ENCODE measurements at regions not wholly inside any gene's neighbourhood (a gene's known extent, or its start where the extent isn't known, plus 50 kb on each side); places are given as distances from the start of the nearest gene placed in this dataset.

DNA sequence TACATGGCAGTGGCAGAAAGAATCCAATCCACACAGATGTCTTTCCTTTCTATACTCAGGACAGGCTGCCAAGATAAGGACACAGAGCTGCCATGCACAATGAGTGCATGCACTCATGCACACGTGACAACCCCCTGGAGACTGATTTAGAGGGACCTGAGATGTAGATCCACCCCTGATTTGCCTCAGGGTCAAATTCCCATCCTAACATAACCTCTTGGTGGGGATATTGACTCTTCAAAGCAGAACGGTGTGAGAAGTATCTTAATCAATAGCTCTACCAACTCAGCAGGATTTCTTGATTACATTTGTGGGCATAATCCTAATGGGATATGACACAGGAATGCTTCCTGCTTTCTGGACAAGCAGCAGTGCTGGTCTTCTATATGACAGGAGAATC lies 125.2 kb upstream of the DSCAM start:
- H3K4me3 ChIP-seq = no peak overlapping the region
- DNase-seq (ENCODE audit: low spot score) = no peak
- TF ChIP-seq, protein P1, sequence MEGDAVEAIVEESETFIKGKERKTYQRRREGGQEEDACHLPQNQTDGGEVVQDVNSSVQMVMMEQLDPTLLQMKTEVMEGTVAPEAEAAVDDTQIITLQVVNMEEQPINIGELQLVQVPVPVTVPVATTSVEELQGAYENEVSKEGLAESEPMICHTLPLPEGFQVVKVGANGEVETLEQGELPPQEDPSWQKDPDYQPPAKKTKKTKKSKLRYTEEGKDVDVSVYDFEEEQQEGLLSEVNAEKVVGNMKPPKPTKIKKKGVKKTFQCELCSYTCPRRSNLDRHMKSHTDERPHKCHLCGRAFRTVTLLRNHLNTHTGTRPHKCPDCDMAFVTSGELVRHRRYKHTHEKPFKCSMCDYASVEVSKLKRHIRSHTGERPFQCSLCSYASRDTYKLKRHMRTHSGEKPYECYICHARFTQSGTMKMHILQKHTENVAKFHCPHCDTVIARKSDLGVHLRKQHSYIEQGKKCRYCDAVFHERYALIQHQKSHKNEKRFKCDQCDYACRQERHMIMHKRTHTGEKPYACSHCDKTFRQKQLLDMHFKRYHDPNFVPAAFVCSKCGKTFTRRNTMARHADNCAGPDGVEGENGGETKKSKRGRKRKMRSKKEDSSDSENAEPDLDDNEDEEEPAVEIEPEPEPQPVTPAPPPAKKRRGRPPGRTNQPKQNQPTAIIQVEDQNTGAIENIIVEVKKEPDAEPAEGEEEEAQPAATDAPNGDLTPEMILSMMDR (IDR thresholded peaks at IDR 0.05) = no peak
- no peak overlapping the region for H3K27ac ChIP-seq

DNA sequence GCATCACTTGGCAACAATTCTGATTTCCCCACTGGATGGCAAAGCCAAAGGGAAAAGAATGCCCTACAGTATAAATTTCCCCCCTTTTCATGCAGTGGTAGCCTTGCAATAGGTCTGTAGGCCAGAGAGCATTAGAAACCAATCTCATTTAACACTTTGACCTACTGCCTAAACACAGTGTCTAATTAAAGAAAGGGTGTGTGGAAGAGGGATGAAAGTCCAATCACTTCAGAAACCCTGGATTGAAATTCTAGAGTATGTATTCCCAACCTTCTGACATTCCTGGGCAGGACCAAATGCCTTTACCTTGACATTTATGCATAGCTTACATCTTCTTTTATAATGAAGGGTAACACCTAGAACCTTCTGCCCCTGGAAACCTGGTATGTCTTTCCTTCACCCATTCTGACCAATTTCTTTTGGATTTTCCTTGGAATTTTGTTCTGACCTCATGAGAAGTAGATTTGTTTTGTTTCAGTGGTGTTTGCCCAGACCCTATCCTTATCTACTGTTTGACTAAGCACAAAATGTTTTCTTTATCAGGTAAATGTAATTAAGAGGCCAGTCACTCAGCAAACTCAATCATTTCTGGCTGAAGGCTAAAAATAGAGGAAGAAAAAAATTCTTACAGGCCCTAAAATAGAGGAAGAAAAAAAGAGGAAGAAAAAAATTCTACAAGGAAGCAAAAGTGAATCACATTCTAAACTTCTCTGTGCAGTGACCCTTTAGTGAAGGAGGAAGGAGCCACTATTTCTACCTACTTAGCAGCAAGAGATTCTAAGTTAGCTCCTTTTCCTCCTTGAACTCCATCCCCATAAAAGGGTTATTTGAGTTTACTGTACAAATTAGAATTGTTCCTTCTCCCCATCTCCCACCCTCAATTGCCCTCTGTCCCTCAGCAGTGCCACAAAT lies 129.5 kb upstream of the DSCAM start:
- Histone ChIP-seq H3K27ac (no peak overlapping the region), H3K4me3 (no peak overlapping the region)
- TF ChIP-seq, protein P1 (IDR thresholded peaks at IDR 0.05) = no peak
- no peak for DNase-seq (ENCODE audit: low spot score)

DNA sequence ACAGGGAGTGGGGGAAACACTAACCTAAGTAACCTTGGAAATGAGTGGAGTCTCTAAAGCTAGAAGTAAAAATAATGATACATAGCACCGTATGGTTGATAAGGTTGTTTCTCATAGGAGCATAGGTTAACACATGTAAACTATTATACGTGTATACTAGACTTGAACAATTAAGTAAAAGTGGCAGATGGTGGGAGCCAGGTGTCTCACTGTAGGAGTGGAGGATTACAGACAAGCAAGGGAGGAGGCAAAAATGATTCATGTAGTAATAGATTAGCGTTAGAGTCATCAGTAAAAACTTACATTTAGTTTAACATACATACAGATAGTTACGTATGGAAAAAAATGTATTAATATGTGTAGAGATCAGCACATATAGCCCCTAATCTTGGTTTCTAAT lies 138.4 kb upstream of the DSCAM start:
- no peak overlapping the region for H3K4me3 ChIP-seq
- no peak overlapping the region for H3K27ac ChIP-seq
- TF ChIP-seq, protein P1 (IDR thresholded peaks at IDR 0.05) = no peak
- DNase-seq (ENCODE audit: low spot score) = no peak

DNA sequence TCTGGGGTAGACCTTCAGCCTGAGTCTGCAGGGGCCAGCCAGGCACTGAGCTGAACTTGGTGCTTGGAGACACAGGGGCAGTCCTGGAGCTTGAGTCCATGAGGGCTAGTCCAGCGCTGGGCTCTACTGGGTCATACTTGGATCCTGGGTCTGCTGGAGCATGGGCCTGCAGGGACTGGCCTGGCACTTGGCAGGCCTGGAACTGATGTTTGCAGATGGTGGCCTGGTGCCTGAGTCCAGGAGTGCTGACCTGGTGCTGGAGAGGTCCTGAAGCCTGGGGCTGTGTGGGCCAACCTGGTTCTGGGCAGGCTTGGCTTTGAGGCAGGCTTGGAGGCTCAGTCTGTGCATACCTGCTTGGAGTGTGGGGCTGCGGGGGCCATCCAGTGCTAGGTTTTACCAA lies 143.4 kb upstream of the DSCAM start:
- TF ChIP-seq, protein P1 (IDR thresholded peaks at IDR 0.05) = no peak
- no peak for DNase-seq (ENCODE audit: low spot score)
- no peak overlapping the region for H3K4me3 ChIP-seq
- no peak overlapping the region for H3K27ac ChIP-seq

DNA sequence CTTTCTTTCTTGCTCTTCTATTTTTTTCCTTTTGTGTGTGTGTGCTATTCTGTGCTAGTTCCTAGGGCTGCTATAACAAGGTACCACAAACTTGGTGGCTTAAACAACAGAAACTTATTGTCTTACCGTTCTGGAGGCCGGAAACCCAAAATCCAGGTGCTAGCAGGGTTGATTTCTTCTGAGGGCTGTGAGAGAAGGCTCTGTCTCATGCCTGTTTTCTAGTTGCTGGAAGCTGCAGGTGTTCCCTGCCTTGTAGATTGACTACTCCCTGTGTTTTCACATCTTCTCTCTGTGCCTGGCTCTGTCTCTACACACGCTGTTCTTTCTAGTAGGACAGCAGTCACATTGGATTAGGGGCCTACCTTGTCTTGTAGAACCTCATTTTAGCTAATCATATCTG lies 150.9 kb upstream of the DSCAM start:
- Histone ChIP-seq H3K27ac (no peak overlapping the region), H3K4me3 (no peak overlapping the region)
- no peak for DNase-seq (ENCODE audit: low spot score)
- TF ChIP-seq, protein P1 (IDR thresholded peaks at IDR 0.05) = no peak

DNA sequence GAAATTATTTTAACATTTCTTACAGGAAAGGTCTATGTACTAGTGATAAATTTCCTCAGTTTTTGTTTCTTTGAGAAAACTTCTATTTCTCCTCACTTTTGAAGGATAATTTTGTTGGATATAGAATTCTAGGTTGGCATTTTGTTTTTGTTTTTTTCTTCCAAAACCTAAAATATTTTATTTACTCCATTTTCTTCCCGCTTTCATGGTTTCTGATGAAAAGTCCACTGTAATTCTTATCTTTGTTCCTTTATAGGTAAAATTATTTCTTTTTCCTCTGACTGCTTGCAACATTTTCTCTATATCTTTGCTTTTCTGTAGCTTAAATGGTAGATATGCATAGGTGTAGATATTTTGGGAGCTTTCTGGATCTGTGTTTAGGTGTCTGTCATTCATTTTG lies 153.9 kb upstream of the DSCAM start:
- Histone ChIP-seq H3K27ac (no peak overlapping the region), H3K4me3 (no peak overlapping the region)
- TF ChIP-seq, protein P1 (IDR thresholded peaks at IDR 0.05) = no peak
- DNase-seq (ENCODE audit: low spot score) = no peak

DNA sequence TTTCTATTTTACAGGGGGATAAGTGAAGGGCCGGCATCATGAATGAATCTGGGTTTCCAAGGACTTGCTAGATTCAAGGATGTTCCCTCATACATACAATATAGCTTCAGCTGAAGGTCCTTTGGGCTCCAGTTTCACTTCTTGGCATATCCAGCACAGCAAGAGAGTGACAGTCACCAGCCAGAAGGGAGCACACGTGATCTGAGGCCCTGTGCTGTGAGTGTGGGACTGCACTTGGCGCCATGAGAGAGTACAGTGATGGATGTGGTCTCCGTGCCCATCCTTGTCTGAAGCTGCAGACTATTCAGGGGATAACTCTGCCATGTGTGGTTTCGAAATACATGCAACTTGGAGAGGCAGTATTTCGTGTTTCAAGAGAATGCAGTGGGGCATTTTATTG lies 159.7 kb upstream of the DSCAM start:
- TF ChIP-seq, protein P1 (IDR thresholded peaks at IDR 0.05) = no peak
- H3K4me3 ChIP-seq = no peak overlapping the region
- DNase-seq (ENCODE audit: low spot score) = no peak

More for the DNA sequence above, 159.7 kb upstream of the DSCAM start:
- no peak overlapping the region for H3K27ac ChIP-seq
